HepG2 (cell line): ENCODE measurements at regions not wholly inside any gene's neighbourhood (a gene's known extent, or its start where the extent isn't known, plus 50 kb on each side); places are given as distances from the start of the nearest gene placed in this dataset.

ENCODE experiments used
- ATAC-seq: fragments of 200-7000 bp; cut with Tn5 transposase; 3 replicates; pipeline ENCODE4 v1.9.1; 2020; ENCODE audit warnings: mild to moderate bottlenecking, moderate library complexity
- BruUV-seq: library from RNA; stranded (reverse); fragments of 400-500 nt; replicated peaks from 2 replicates; lab custom pipeline; 2021; lab: Mats Ljungman, UMichigan
- CTCF ChIA-PET: fragments of 300-600 bp; formaldehyde crosslinking; extraction: SDS; loops from one replicate; lab custom pipeline; 2021; ENCODE audit warnings: low total read pairs, inconsistent platforms, low intra/inter-chr PET ratio; lab: Yijun Ruan, JAX
- POLR2A ChIA-PET: fragments of 350-600 bp; sonication (Branson Sonifier 250); formaldehyde crosslinking; loops from one replicate; lab custom pipeline; 2020; ENCODE audit warnings: antibody characterized with exemption, inconsistent platforms; lab: Yijun Ruan, JAX
- DNase-seq: peaks from one replicate; pipeline ENCODE4 v3.0.0-alpha.2; 2015; ENCODE audit warnings: low spot score
- FAIRE-seq: peaks from 3 replicates; lab custom pipeline; 2011; peaks lifted over from hg19 to GRCh38; lab: Jason Lieb, UNC
- H2AFZ ChIP-seq: one replicate; pipeline ENCODE4 v1.6.1; 2011; ENCODE audit warnings: low read length, inconsistent platforms
- H3K27ac ChIP-seq: fragments of 300-600 bp; 3 replicates; pipeline ENCODE4 v1.8.0; 2011; ENCODE audit warnings: mixed run types, mild to moderate bottlenecking, mixed read lengths, low read length, inconsistent platforms; ENCODE audit not compliant: insufficient read depth; ENCODE audit errors: extremely low read length
- H3K27me3 ChIP-seq, 2 experiments: fragments of 200-600 bp in 1 of 2; 2 replicates in 1 of 2; 3 replicates in 1 of 2; pipeline versions ENCODE4 v1.6.0 to v1.8.0; 2011; ENCODE audit warnings: low read length in 2 of 2, mild to moderate bottlenecking in 2 of 2, moderate library complexity in 2 of 2, inconsistent platforms in 1 of 2; ENCODE audit not compliant: insufficient read depth in 2 of 2, control insufficient read depth in 1 of 2
- H3K36me3 ChIP-seq, 2 experiments: fragments of 200-600 bp in 1 of 2; replicated peaks in 1 of 2; 2 replicates in 1 of 2; 3 replicates in 1 of 2; pipeline versions ENCODE4 v1.5.1 to v1.8.0; 2011; ENCODE audit warnings: low read length in 2 of 2, inconsistent platforms in 1 of 2; ENCODE audit not compliant: insufficient read depth in 2 of 2, control insufficient read depth in 1 of 2
- H3K4me1 ChIP-seq: 2 replicates; pipeline ENCODE4 v1.5.1; 2012; ENCODE audit warnings: low read length, inconsistent platforms; ENCODE audit not compliant: insufficient read depth
- H3K4me2 ChIP-seq: 2 replicates; pipeline ENCODE4 v1.6.0; 2011; ENCODE audit warnings: low read depth, low read length, inconsistent platforms
- H3K4me3 ChIP-seq, 3 experiments: fragments of 200-600 bp in 1 of 3; sonication (generic), shearing (Covaris generic) in 1 of 3; replicated peaks in 1 of 3; 2 replicates each; pipeline ENCODE4 v1.5.1; 2011 to 2016; ENCODE audit warnings: low read length in 3 of 3, inconsistent platforms in 2 of 3, low read depth in 2 of 3, mild to moderate bottlenecking in 2 of 3, control low read depth in 1 of 3, mixed read lengths in 1 of 3; ENCODE audit not compliant: insufficient read depth in 1 of 3
- H3K79me2 ChIP-seq: one replicate; pipeline ENCODE4 v1.6.1; 2011; ENCODE audit warnings: low read length, inconsistent platforms; ENCODE audit not compliant: insufficient read depth
- H3K9ac ChIP-seq: 2 replicates; pipeline ENCODE4 v1.6.0; 2011; ENCODE audit warnings: mild to moderate bottlenecking, low read depth, low read length, inconsistent platforms; ENCODE audit not compliant: insufficient read depth
- H3K9me3 ChIP-seq: 2 replicates; pipeline ENCODE4 v1.5.1; 2012; ENCODE audit warnings: mild to moderate bottlenecking, low read length
- H4K20me1 ChIP-seq: 2 replicates; pipeline ENCODE4 v1.6.0; 2011; ENCODE audit warnings: inconsistent platforms, mild to moderate bottlenecking, low read length, moderate library complexity; ENCODE audit not compliant: insufficient read depth
- BRF2 ChIP-seq: sonication (generic); formaldehyde crosslinking; IDR thresholded peaks from 2 replicates; pipeline ENCODE4 v1.8.1; 2022; ENCODE audit warnings: mild to moderate bottlenecking, missing genetic modification reagents
- FOXJ3 ChIP-seq: sonication (generic); formaldehyde crosslinking; IDR thresholded peaks from 2 replicates; pipeline ENCODE4 v1.4.0; 2020; ENCODE audit warnings: missing genetic modification reagents, mild to moderate bottlenecking, borderline replicate concordance
- HOXA5 ChIP-seq: sonication (generic); formaldehyde crosslinking; IDR thresholded peaks from 2 replicates; pipeline ENCODE4 v1.4.0; 2020; ENCODE audit warnings: missing genetic modification reagents
- KLF9 ChIP-seq: IDR thresholded peaks from 2 replicates; pipeline ENCODE4 v1.6.1; 2016; ENCODE audit warnings: low read depth
- MBNL3 ChIP-seq: fragments of 250-450 bp; sonication (Bioruptor Pico); conservative IDR thresholded peaks from 2 replicates; pipeline ENCODE4 v1.8.0; 2022; ENCODE audit warnings: mild to moderate bottlenecking, inconsistent platforms
- MIER2 ChIP-seq: IDR thresholded peaks from 2 replicates; pipeline ENCODE4 v1.6.1; 2016; ENCODE audit warnings: missing biosample characterization, missing genetic modification reagents
- SYNCRIP ChIP-seq: fragments of 200-400 bp; formaldehyde crosslinking; IDR thresholded peaks from 2 replicates; pipeline ENCODE4 v1.6.1; 2018; ENCODE audit warnings: mild to moderate bottlenecking, low read depth, low read length; ENCODE audit not compliant: insufficient read depth
- TFDP2 ChIP-seq: sonication (generic); formaldehyde crosslinking; IDR thresholded peaks from 2 replicates; pipeline ENCODE4 v1.4.0; 2020; ENCODE audit warnings: missing genetic modification reagents
- TFE3 ChIP-seq: IDR thresholded peaks from 2 replicates; pipeline ENCODE4 v1.6.1; 2016
- ZBTB3 ChIP-seq: sonication (generic); formaldehyde crosslinking; IDR thresholded peaks from 2 replicates; pipeline ENCODE4 v1.4.0; 2020; ENCODE audit warnings: low read depth, mild to moderate bottlenecking, moderate library complexity, missing genetic modification reagents, borderline replicate concordance
- ZNF138 ChIP-seq: sonication (generic); formaldehyde crosslinking; IDR thresholded peaks from 2 replicates; pipeline ENCODE4 v1.5.0; 2020; ENCODE audit warnings: mild to moderate bottlenecking, low read depth, missing genetic modification reagents
- ZNF292 ChIP-seq: sonication (generic); formaldehyde crosslinking; IDR thresholded peaks from 2 replicates; pipeline ENCODE4 v1.8.1; 2022; ENCODE audit warnings: mild to moderate bottlenecking, low read depth, missing genetic modification reagents, borderline replicate concordance
- ZNF775 ChIP-seq: sonication (generic); formaldehyde crosslinking; IDR thresholded peaks from 2 replicates; pipeline ENCODE4 v1.4.0; 2020; ENCODE audit warnings: missing genetic modification reagents, mild to moderate bottlenecking, moderate library complexity, borderline replicate concordance
- WGBS: methylation state at CpG from one replicate; pipeline ENCODE4 v1.1.6; 2017; ENCODE audit warnings: low lambda C conversion rate; 5-methylcytosine and 5-hydroxymethylcytosine counted together
- in situ Hi-C: cut with HindIII; loops from 2 replicates; pipeline ENCODE4 v1.10.0; 2017; ENCODE audit warnings: low pct_unique_long_range_greater_than_20kb; ENCODE audit not compliant: extremely low pct_ligation_motif_present
- intact Hi-C: fragments of 100-400 bp; cut with micrococcal nuclease; formaldehyde crosslinking; loops from one replicate; pipeline ENCODE4 v1.10.0; 2022; ENCODE audit not compliant: unreplicated experiment

- no peak for ATAC-seq
- CTCF ChIA-PET: no interaction called here
- Histone ChIP-seq H2AFZ (no peak overlapping the region), H3K27me3 (no peaks in the 10 kb centered on the region)
- no TSS peak for BruUV-seq
- TF ChIP-seq MBNL3 (no peak), ZNF292 (no peak), ZNF138 (no peak), HOXA5 (CRISPR knock-in tag) (no peak)
- TF ChIP-seq, all 625 proteins: peak for 0
- Histone ChIP-seq H3K79me2 (no peaks in the 10 kb centered on the region), H3K9ac (no peak overlapping the region), H3K27ac (no peak overlapping the region), H3K9me3 (no peaks in the 10 kb centered on the region), H3K4me1 (no peaks in the 10 kb centered on the region), H3K36me3 (no peaks in the 10 kb centered on the region), H3K4me3 (no peak overlapping the region), H4K20me1 (no peaks in the 10 kb centered on the region), H3K4me2 (no peak overlapping the region)
- POLR2A ChIA-PET: no interaction called here
- DNase-seq (no peak), FAIRE-seq (no peak)
- in situ Hi-C loops (no loop called here), intact Hi-C loops (loop anchor here (10.0 kb wide), 1 partner anchor 63 kb away; no protein-coding TSS in a partner anchor)
- 3% methylated on average over 3 of the region's 3 CpGs for WGBS
Measured at GRCh38 chr12:43127886-43128549, 424.0 kb downstream of the ADAMTS20 start.

GRCh38 chr12:43126652-43127375 lies 425.2 kb downstream of the ADAMTS20 start:
- Histone ChIP-seq H4K20me1 (no peaks in the 10 kb centered on the region), H3K4me1 (no peaks in the 10 kb centered on the region), H3K27me3 (no peaks in the 10 kb centered on the region), H3K4me3 (no peak overlapping the region), H2AFZ (no peak overlapping the region), H3K9me3 (no peaks in the 10 kb centered on the region), H3K4me2 (no peak overlapping the region), H3K79me2 (no peaks in the 10 kb centered on the region), H3K9ac (no peak overlapping the region), H3K36me3 (no peaks in the 10 kb centered on the region), H3K27ac (no peak overlapping the region)
- DNase-seq (no peak), ATAC-seq (no peak), FAIRE-seq (no peak)
- ChIA-PET POLR2A (no interaction called here), CTCF (no interaction called here)
- in situ Hi-C loops: no loop called here
- no TSS peak for BruUV-seq
- intact Hi-C loops: loop anchor here (10.0 kb wide), 1 partner anchor 62 kb away; no protein-coding TSS in a partner anchor
- WGBS: 0% methylated on average over 2 of the region's 2 CpGs
- TF ChIP-seq BRF2 (CRISPR knock-in tag) (no peak), FOXJ3 (CRISPR knock-in tag) (no peak), TFE3 (no peak), KLF9 (no peak), ZBTB3 (no peak), MIER2 (CRISPR knock-in tag) (no peak), TFDP2 (no peak), ZNF775 (CRISPR knock-in tag) (no peak), SYNCRIP (no peak)
